ENCODE measurements at regions not wholly inside any gene's neighbourhood (a gene's known extent, or its start where the extent isn't known, plus 50 kb on each side); places are given as distances from the start of the nearest gene placed in this dataset.
"Not testable (repeated sequence)": the region's sequence is repeated elsewhere in the genome, so short reads cannot be mapped to it uniquely, and the experiment has no call there.

- no peaks in the 10 kb centered on the region for H3K36me3 ChIP-seq (replicated peaks; ENCODE audit: low read depth, low read length)
- H3K4me3 ChIP-seq (ENCODE audit: low read length) = no peak overlapping the region
- H3K27ac ChIP-seq (ENCODE audit: low read length) = no peak overlapping the region
- H3K9ac ChIP-seq (ENCODE audit: low read length) = no peak overlapping the region
- H3K79me2 ChIP-seq (ENCODE audit: low read length) = no peaks in the 10 kb centered on the region
- H4K20me1 ChIP-seq (ENCODE audit: insufficient read depth, low read length) = no peaks in the 10 kb centered on the region
- no peak overlapping the region for H2AFZ ChIP-seq (ENCODE audit: low read depth, low read length)
- no peaks in the 10 kb centered on the region for H3K9me3 ChIP-seq (ENCODE audit: insufficient read depth, low read length)
- no peaks in the 10 kb centered on the region for H3K27me3 ChIP-seq (ENCODE audit: low read depth, low read length)
- no peak for TF ChIP-seq CTCF (IDR thresholded peaks at IDR 0.05; ENCODE audit: low read depth, low read length)
- TF ChIP-seq EZH2phosphoT487 (IDR thresholded peaks at IDR 0.05; ENCODE audit: low read depth) = no peak
- H3K4me2 ChIP-seq (ENCODE audit: low read length) = no peak overlapping the region
- H3K4me1 ChIP-seq (ENCODE audit: low read length) = no peaks in the 10 kb centered on the region
These were observed 432.5 kb upstream of the FGF16 start for GRCh38 chrX:77014377-77015372.

GRCh38 chrX:77017093-77017492, 430.1 kb upstream of the FGF16 start:
- Histone ChIP-seq H3K27ac (ENCODE audit: low read length) (no peak overlapping the region), H3K4me3 (ENCODE audit: low read length) (no peak overlapping the region), H4K20me1 (ENCODE audit: insufficient read depth, low read length) (no peaks in the 10 kb centered on the region), H3K27me3 (ENCODE audit: low read depth, low read length) (no peaks in the 10 kb centered on the region), H3K9ac (ENCODE audit: low read length) (no peak overlapping the region), H2AFZ (ENCODE audit: low read depth, low read length) (no peak overlapping the region), H3K9me3 (ENCODE audit: insufficient read depth, low read length) (no peaks in the 10 kb centered on the region), H3K36me3 (replicated peaks; ENCODE audit: low read depth, low read length) (no peaks in the 10 kb centered on the region), H3K4me1 (ENCODE audit: low read length) (no peaks in the 10 kb centered on the region), H3K79me2 (ENCODE audit: low read length) (no peaks in the 10 kb centered on the region), H3K4me2 (ENCODE audit: low read length) (no peak overlapping the region)
- TF ChIP-seq CTCF (IDR thresholded peaks at IDR 0.05; ENCODE audit: low read depth, low read length) (no peak), EZH2phosphoT487 (IDR thresholded peaks at IDR 0.05; ENCODE audit: low read depth) (no peak)

- not testable (repeated sequence) for H2AFZ ChIP-seq (ENCODE audit: low read depth, low read length); H3K9ac ChIP-seq (ENCODE audit: low read length); H3K79me2 ChIP-seq (ENCODE audit: low read length); H3K36me3 ChIP-seq (replicated peaks; ENCODE audit: low read depth, low read length); H3K4me3 ChIP-seq (ENCODE audit: low read length); H3K4me1 ChIP-seq (ENCODE audit: low read length); H4K20me1 ChIP-seq (ENCODE audit: insufficient read depth, low read length); H3K27me3 ChIP-seq (ENCODE audit: low read depth, low read length); H3K4me2 ChIP-seq (ENCODE audit: low read length); H3K9me3 ChIP-seq (ENCODE audit: insufficient read depth, low read length); H3K27ac ChIP-seq (ENCODE audit: low read length)
These were observed 400.9 kb upstream of the FGF16 start for GRCh38 chrX:77046180-77046810.

GRCh38 chrX:77060572-77060971, 386.6 kb upstream of the FGF16 start:
- H3K79me2 ChIP-seq (ENCODE audit: low read length) = no peaks in the 10 kb centered on the region
- H3K4me2 ChIP-seq (ENCODE audit: low read length) = no peak overlapping the region
- no peak overlapping the region for H3K4me3 ChIP-seq (ENCODE audit: low read length)
- H3K9ac ChIP-seq (ENCODE audit: low read length) = no peak overlapping the region
- no peaks in the 10 kb centered on the region for H3K27me3 ChIP-seq (ENCODE audit: low read depth, low read length)
- no peaks in the 10 kb centered on the region for H4K20me1 ChIP-seq (ENCODE audit: insufficient read depth, low read length)
- no peak overlapping the region for H3K27ac ChIP-seq (ENCODE audit: low read length)
- TF ChIP-seq CTCF (IDR thresholded peaks at IDR 0.05; ENCODE audit: low read depth, low read length) = no peak
- TF ChIP-seq EZH2phosphoT487 (IDR thresholded peaks at IDR 0.05; ENCODE audit: low read depth) = no peak
- no peaks in the 10 kb centered on the region for H3K4me1 ChIP-seq (ENCODE audit: low read length)
- H3K9me3 ChIP-seq (ENCODE audit: insufficient read depth, low read length) = no peaks in the 10 kb centered on the region
- no peak overlapping the region for H2AFZ ChIP-seq (ENCODE audit: low read depth, low read length)
- H3K36me3 ChIP-seq (replicated peaks; ENCODE audit: low read depth, low read length) = no peaks in the 10 kb centered on the region

All from OCI-LY3 (cell line).